Uterus (tissue), 3 donors: ENCODE measurements at regions not wholly inside any gene's neighbourhood (a gene's known extent, or its start where the extent isn't known, plus 50 kb on each side); places are given as distances from the start of the nearest gene placed in this dataset.

Experiments
- DNase-seq, 2 donors: peaks; one replicate each; pipeline ENCODE4 v3.0.0-alpha.2; 2019 to 2020
- H3K27ac ChIP-seq, 2 donors: fragments of 200-600 bp; sonication (generic); 1 replicate in 1 of 2; 2 replicates in 1 of 2; pipeline ENCODE4 v1.5.1; 2016 to 2018
- H3K27me3 ChIP-seq, 2 donors: fragments of 200-600 bp; sonication (generic); one replicate each; pipeline ENCODE4 v1.5.1; 2018 to 2019; ENCODE audit warnings: control low read depth in 1 of 2
- H3K36me3 ChIP-seq, 2 donors: fragments of 200-600 bp; sonication (generic); one replicate each; pipeline ENCODE4 v1.5.1; 2019; ENCODE audit warnings: control low read depth in 1 of 2
- H3K4me1 ChIP-seq, 2 donors: fragments of 200-600 bp; sonication (generic); one replicate each; pipeline ENCODE4 v1.5.1; 2018 to 2019; ENCODE audit warnings: control low read depth in 1 of 2
- H3K4me3 ChIP-seq, 2 donors: fragments of 200-600 bp; sonication (generic); 1 replicate in 1 of 2; 2 replicates in 1 of 2; pipeline ENCODE4 v1.5.1; 2018 to 2019; ENCODE audit warnings: mild to moderate bottlenecking in 1 of 2
- H3K9me3 ChIP-seq, 2 donors: fragments of 200-600 bp; sonication (generic); one replicate each; pipeline ENCODE4 v1.5.1; 2019; ENCODE audit warnings: control low read depth in 1 of 2
- CTCF ChIP-seq, 4 experiments: fragments of 200-600 bp in 2 of 4; fragments of 450-650 bp in 2 of 4; sonication (generic) in 2 of 4; IDR thresholded peaks; one replicate each; pipeline ENCODE4 v1.5.1; 2016 to 2019; ENCODE audit warnings: antibody characterized with exemption in 4 of 4, mild to moderate bottlenecking in 2 of 4, moderate library complexity in 1 of 4
- POLR2A ChIP-seq, 2 donors: fragments of 450-650 bp; IDR thresholded peaks; one replicate each; pipeline ENCODE4 v1.6.1; 2016; ENCODE audit warnings: antibody characterized with exemption in 2 of 2, mild to moderate bottlenecking in 1 of 2, moderate library complexity in 1 of 2
- intact Hi-C: fragments of 100-400 bp; cut with DNase I; formaldehyde crosslinking; loops from one replicate; pipeline ENCODE4 v1.15.1; 2023; ENCODE audit warnings: low total_unique reads
- donor health status: DM: yes; HTN: yes; CAD: no.

GRCh38 chr11:29190313-29190712 lies 826.5 kb downstream of the KCNA4 start:
- H3K4me1 ChIP-seq: no peaks in the 10 kb centered on the region
- intact Hi-C loops: no loop called here

GRCh38 chr11:29187215-29187614 lies 829.6 kb downstream of the KCNA4 start:
- no peak for DNase-seq
- intact Hi-C loops: no loop called here
- H3K4me1 ChIP-seq: no peaks in the 10 kb centered on the region

More at GRCh38 chr11:29190313-29190712, 826.5 kb downstream of the KCNA4 start:
- no peaks in the 10 kb centered on the region for H3K27me3 ChIP-seq
- H3K9me3 ChIP-seq: no peaks in the 10 kb centered on the region
- H3K36me3 ChIP-seq: no peaks in the 10 kb centered on the region
- no peak overlapping the region for H3K27ac ChIP-seq
- TF ChIP-seq POLR2A (IDR thresholded peaks at IDR 0.05) (no peak), CTCF (IDR thresholded peaks at IDR 0.05) (no peak)
- H3K4me3 ChIP-seq: no peak overlapping the region
- DNase-seq: no peak

GRCh38 chr11:29184939-29185890 lies 831.6 kb downstream of the KCNA4 start:
- TF ChIP-seq POLR2A (IDR thresholded peaks at IDR 0.05): no peak
- TF ChIP-seq CTCF (IDR thresholded peaks at IDR 0.05): no peak
- no peak for DNase-seq
- H3K4me3 ChIP-seq: no peak overlapping the region

More at GRCh38 chr11:29187215-29187614, 829.6 kb downstream of the KCNA4 start:
- no peaks in the 10 kb centered on the region for H3K36me3 ChIP-seq
- no peaks in the 10 kb centered on the region for H3K9me3 ChIP-seq
- H3K27ac ChIP-seq: no peak overlapping the region
- H3K27me3 ChIP-seq: no peaks in the 10 kb centered on the region
- no peak for TF ChIP-seq CTCF (IDR thresholded peaks at IDR 0.05)
- no peak for TF ChIP-seq POLR2A (IDR thresholded peaks at IDR 0.05)
- no peak overlapping the region for H3K4me3 ChIP-seq

GRCh38 chr11:29183301-29183700 lies 833.5 kb downstream of the KCNA4 start:
- TF ChIP-seq POLR2A (IDR thresholded peaks at IDR 0.05) (no peak), CTCF (IDR thresholded peaks at IDR 0.05) (no peak)
- Histone ChIP-seq H3K27ac (no peak overlapping the region), H3K4me1 (no peaks in the 10 kb centered on the region), H3K4me3 (no peak overlapping the region), H3K36me3 (no peaks in the 10 kb centered on the region), H3K27me3 (no peaks in the 10 kb centered on the region), H3K9me3 (no peaks in the 10 kb centered on the region)
- intact Hi-C loops: no loop called here
- DNase-seq: no peak

More at GRCh38 chr11:29184939-29185890, 831.6 kb downstream of the KCNA4 start:
- Histone ChIP-seq H3K27ac (no peak overlapping the region), H3K27me3 (no peaks in the 10 kb centered on the region), H3K9me3 (no peaks in the 10 kb centered on the region), H3K36me3 (no peaks in the 10 kb centered on the region), H3K4me1 (no peaks in the 10 kb centered on the region)
- intact Hi-C loops: no loop called here

GRCh38 chr11:29173660-29174062 lies 843.2 kb downstream of the KCNA4 start:
- no peak for DNase-seq
- Histone ChIP-seq H3K4me3 (no peak overlapping the region), H3K4me1 (no peaks in the 10 kb centered on the region), H3K27me3 (no peaks in the 10 kb centered on the region), H3K36me3 (no peaks in the 10 kb centered on the region), H3K9me3 (no peaks in the 10 kb centered on the region), H3K27ac (no peak overlapping the region)
- TF ChIP-seq POLR2A (IDR thresholded peaks at IDR 0.05): no peak
- TF ChIP-seq CTCF (IDR thresholded peaks at IDR 0.05): no peak
- intact Hi-C loops: no loop called here
